Fibroblast of lung (primary cell): ENCODE measurements at regions not wholly inside any gene's neighbourhood (a gene's known extent, or its start where the extent isn't known, plus 50 kb on each side); places are given as distances from the start of the nearest gene placed in this dataset.

Source experiments
- DNase-seq, 2 donors: peaks; one replicate each; pipeline versions ENCODE4 v3.0.0 to v3.0.0-alpha.2; 2010; ENCODE audit warnings: low read depth in 2 of 2
- H2AFZ ChIP-seq: 2 replicates; pipeline ENCODE4 v1.5.1; 2012; ENCODE audit warnings: low read length, control low read depth, inconsistent platforms
- H3K27ac ChIP-seq: 2 replicates; pipeline ENCODE4 v1.5.1; 2011; ENCODE audit warnings: low read length, control low read depth; ENCODE audit not compliant: insufficient read depth
- H3K27me3 ChIP-seq: 2 replicates; pipeline ENCODE4 v1.5.1; 2011; ENCODE audit warnings: mild to moderate bottlenecking, low read length; ENCODE audit not compliant: control insufficient read depth, insufficient read depth
- H3K36me3 ChIP-seq: 2 replicates; pipeline ENCODE4 v1.5.1; 2011; ENCODE audit warnings: low read length; ENCODE audit not compliant: control insufficient read depth, insufficient read depth
- H3K4me1 ChIP-seq: 2 replicates; pipeline ENCODE4 v1.5.1; 2011; ENCODE audit warnings: low read length; ENCODE audit not compliant: control insufficient read depth, insufficient read depth; ENCODE audit errors: extremely low read depth
- H3K4me2 ChIP-seq: 2 replicates; pipeline ENCODE4 v1.5.1; 2011; ENCODE audit warnings: low read length, control low read depth; ENCODE audit not compliant: insufficient read depth; ENCODE audit errors: extremely low read depth
- H3K4me3 ChIP-seq, 4 experiments: fragments of 200-600 bp in 1 of 4; sonication (generic) in 1 of 4; replicated peaks in 1 of 4; 2 replicates each; pipeline ENCODE4 v1.5.1; 2011 to 2016; ENCODE audit warnings: low read length in 4 of 4, low read depth in 3 of 4, mild to moderate bottlenecking in 3 of 4, control low read depth in 2 of 4, inconsistent platforms in 1 of 4, mixed read lengths in 1 of 4; ENCODE audit not compliant: insufficient read depth in 1 of 4; ENCODE audit errors: control extremely low read depth in 1 of 4
- H3K79me2 ChIP-seq: 2 replicates; pipeline ENCODE4 v1.5.1; 2012; ENCODE audit warnings: mild to moderate bottlenecking, low read length, inconsistent platforms; ENCODE audit not compliant: control insufficient read depth, insufficient read depth
- H3K9ac ChIP-seq: 2 replicates; pipeline ENCODE4 v1.5.1; 2011; ENCODE audit warnings: mild to moderate bottlenecking, low read length, control low read depth; ENCODE audit not compliant: insufficient read depth
- H3K9me3 ChIP-seq: 2 replicates; pipeline ENCODE4 v1.5.1; 2012; ENCODE audit warnings: low read depth, low read length; ENCODE audit not compliant: control insufficient read depth, insufficient read depth
- H4K20me1 ChIP-seq: 2 replicates; pipeline ENCODE4 v1.5.1; 2011; ENCODE audit warnings: low read length; ENCODE audit not compliant: control insufficient read depth, insufficient read depth; ENCODE audit errors: extremely low read depth
- CTCF ChIP-seq, 2 donors: IDR thresholded peaks in 1 of 2; conservative IDR thresholded peaks in 1 of 2; 1 replicate in 1 of 2; 2 replicates in 1 of 2; pipeline ENCODE4 v1.5.1; 2011 to 2012; ENCODE audit warnings: low read length in 2 of 2, control low read depth in 1 of 2, inconsistent platforms in 1 of 2, low read depth in 1 of 2, mild to moderate bottlenecking in 1 of 2
- EZH2 ChIP-seq: IDR thresholded peaks from 2 replicates; pipeline ENCODE4 v1.5.1; 2012; ENCODE audit warnings: low read length, control low read depth, mild to moderate bottlenecking; ENCODE audit errors: missing control alignments

- Histone ChIP-seq H3K36me3 (no peaks in the 10 kb centered on the region), H3K27ac (no peak overlapping the region), H3K4me1 (no peaks in the 10 kb centered on the region), H4K20me1 (no peaks in the 10 kb centered on the region), H3K4me3 (no peak overlapping the region), H2AFZ (no peak overlapping the region), H3K9me3 (no peaks in the 10 kb centered on the region), H3K9ac (no peak overlapping the region), H3K27me3 (no peaks in the 10 kb centered on the region), H3K4me2 (no peak overlapping the region), H3K79me2 (no peaks in the 10 kb centered on the region)
- no peak for TF ChIP-seq EZH2
- TF ChIP-seq CTCF (conservative IDR thresholded peaks at IDR 0.05 in 1 of 2, IDR thresholded peaks at IDR 0.05 in 1 of 2; ENCODE audit: low read depth in 1 of 2, low read length in 2 of 2): no peak
- no peak for DNase-seq
These were observed 435.2 kb upstream of the CCDC54 start for GRCh38 chr3:106942051-106942450.

DNA sequence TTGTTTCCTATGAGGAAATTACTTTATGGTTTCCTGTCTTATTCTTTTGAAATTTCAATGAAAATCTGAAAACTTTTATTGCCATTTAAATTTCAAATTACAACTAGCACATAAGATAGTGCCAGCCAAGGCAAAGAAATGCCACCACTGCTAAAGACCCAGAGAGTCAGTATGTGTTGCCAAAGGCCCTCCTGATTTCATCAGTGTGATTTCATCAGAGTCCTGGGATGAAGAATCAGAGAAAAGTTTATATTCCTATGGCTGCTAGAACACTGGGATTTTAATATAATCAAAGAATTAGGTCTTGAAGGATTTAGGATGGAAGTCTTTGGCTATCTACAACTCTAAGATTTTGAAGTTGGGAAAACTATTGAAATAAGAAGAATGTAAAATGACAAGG is 434.2 kb upstream of the CCDC54 start:
- no peaks in the 10 kb centered on the region for H3K9me3 ChIP-seq
- DNase-seq: peak in 1 of 2 donors; percentile 53
- no peak overlapping the region for H2AFZ ChIP-seq
- H3K79me2 ChIP-seq: no peaks in the 10 kb centered on the region
- H3K36me3 ChIP-seq: no peaks in the 10 kb centered on the region
- H3K4me1 ChIP-seq: no peaks in the 10 kb centered on the region
- no peak overlapping the region for H3K9ac ChIP-seq
- no peaks in the 10 kb centered on the region for H4K20me1 ChIP-seq
- no peak overlapping the region for H3K4me3 ChIP-seq
- no peaks in the 10 kb centered on the region for H3K27me3 ChIP-seq
- TF ChIP-seq CTCF (conservative IDR thresholded peaks at IDR 0.05 in 1 of 2, IDR thresholded peaks at IDR 0.05 in 1 of 2; ENCODE audit: low read depth in 1 of 2, low read length in 2 of 2) (no peak), EZH2 (no peak)
- no peak overlapping the region for H3K4me2 ChIP-seq
- H3K27ac ChIP-seq: no peak overlapping the region

GRCh38 chr3:106945435-106945834 is 431.8 kb upstream of the CCDC54 start:
- TF ChIP-seq CTCF (conservative IDR thresholded peaks at IDR 0.05 in 1 of 2, IDR thresholded peaks at IDR 0.05 in 1 of 2; ENCODE audit: low read depth in 1 of 2, low read length in 2 of 2): no peak
- no peak for TF ChIP-seq EZH2
- no peaks in the 10 kb centered on the region for H3K9me3 ChIP-seq
- H3K4me3 ChIP-seq: no peak overlapping the region
- H2AFZ ChIP-seq: no peak overlapping the region
- H3K9ac ChIP-seq: no peak overlapping the region
- H4K20me1 ChIP-seq: no peaks in the 10 kb centered on the region
- H3K79me2 ChIP-seq: no peaks in the 10 kb centered on the region
- no peaks in the 10 kb centered on the region for H3K27me3 ChIP-seq
- H3K4me1 ChIP-seq: no peaks in the 10 kb centered on the region
- no peak overlapping the region for H3K4me2 ChIP-seq
- peak in 1 of 2 donors; percentile 46 for DNase-seq
- H3K27ac ChIP-seq: no peak overlapping the region
- H3K36me3 ChIP-seq: no peaks in the 10 kb centered on the region
